HG02642 (cell line): ENCODE measurements at regions not wholly inside any gene's neighbourhood (a gene's known extent, or its start where the extent isn't known, plus 50 kb on each side); places are given as distances from the start of the nearest gene placed in this dataset.

Experiments
- ATAC-seq: cut with Tn5 transposase; IDR thresholded peaks from one replicate; pipeline ENCODE4 v1.9.1; 2021; ENCODE audit warnings: mild to moderate bottlenecking; ENCODE audit not compliant: unreplicated experiment, poor library complexity

GRCh38 chr3:152703245-152703890, 131.6 kb upstream of the P2RY1 start:
- ATAC-seq: no peak

- ATAC-seq: no peak
Measured at GRCh38 chr3:152706991-152707713, 127.8 kb upstream of the P2RY1 start.

- no peak for ATAC-seq
Measured at GRCh38 chr3:152709659-152710058, 125.3 kb upstream of the P2RY1 start.

GRCh38 chr3:152710549-152710948, 124.4 kb upstream of the P2RY1 start:
- ATAC-seq: no peak

- ATAC-seq: no peak
Measured at GRCh38 chr3:152713989-152714388, 120.9 kb upstream of the P2RY1 start.

- ATAC-seq: no peak
Measured at GRCh38 chr3:152714507-152714906, 120.4 kb upstream of the P2RY1 start.

- ATAC-seq: no peak
Measured at GRCh38 chr3:152717252-152717651, 117.7 kb upstream of the P2RY1 start.

GRCh38 chr3:152718810-152719209, 116.1 kb upstream of the P2RY1 start:
- no peak for ATAC-seq

GRCh38 chr3:152719264-152719663, 115.7 kb upstream of the P2RY1 start:
- ATAC-seq: no peak

GRCh38 chr3:152720951-152721718, 113.8 kb upstream of the P2RY1 start:
- no peak for ATAC-seq

- no peak for ATAC-seq
Measured at GRCh38 chr3:152724270-152724669, 110.7 kb upstream of the P2RY1 start.

- no peak for ATAC-seq
Measured at GRCh38 chr3:152728231-152728980, 106.5 kb upstream of the P2RY1 start.

GRCh38 chr3:152729906-152730305, 105.0 kb upstream of the P2RY1 start:
- ATAC-seq: peak; percentile 78

- ATAC-seq: no peak
Measured at GRCh38 chr3:152731511-152731910, 103.4 kb upstream of the P2RY1 start.

GRCh38 chr3:152733584-152734119, 101.3 kb upstream of the P2RY1 start:
- no peak for ATAC-seq

GRCh38 chr3:152737021-152737908, 97.7 kb upstream of the P2RY1 start:
- peak; percentile 100 for ATAC-seq

- no peak for ATAC-seq
Measured at GRCh38 chr3:152738656-152739055, 96.3 kb upstream of the P2RY1 start.

GRCh38 chr3:152742368-152743347, 92.3 kb upstream of the P2RY1 start:
- ATAC-seq: peak; percentile 51
